H1 (cell line): ENCODE measurements at regions not wholly inside any gene's neighbourhood (a gene's known extent, or its start where the extent isn't known, plus 50 kb on each side); places are given as distances from the start of the nearest gene placed in this dataset.

Experiments
- BACH1 ChIP-seq: IDR thresholded peaks from 2 replicates; pipeline ENCODE4 v1.6.1; 2012; ENCODE audit warnings: low read length, improper control_type of control experiment
- HDAC2 ChIP-seq, 2 experiments: fragments of 300-600 bp in 1 of 2; sonication (generic) in 1 of 2; IDR thresholded peaks; 2 replicates each; pipeline ENCODE4 v1.6.1; 2011 to 2012; ENCODE audit warnings: low read depth in 2 of 2, low read length in 2 of 2, mild to moderate bottlenecking in 2 of 2, moderate library complexity in 2 of 2, borderline replicate concordance in 1 of 2, inconsistent platforms in 1 of 2
- KDM5A ChIP-seq: fragments of 200-600 bp; IDR thresholded peaks from 2 replicates; pipeline ENCODE4 v1.7.1; 2012; ENCODE audit warnings: mild to moderate bottlenecking, low read length, inconsistent platforms, mixed read lengths
- MAX ChIP-seq: IDR thresholded peaks from 2 replicates; pipeline ENCODE4 v1.6.1; 2012; ENCODE audit warnings: inconsistent platforms
- SIN3A ChIP-seq, 2 experiments: IDR thresholded peaks in 1 of 2; conservative IDR thresholded peaks in 1 of 2; 2 replicates each; pipeline ENCODE4 v1.6.1; 2011 to 2012; ENCODE audit warnings: low read length in 2 of 2, improper control_type of control experiment in 1 of 2, low read depth in 1 of 2, mild to moderate bottlenecking in 1 of 2
- TBP ChIP-seq: IDR thresholded peaks from 2 replicates; pipeline ENCODE4 v1.6.1; 2011; ENCODE audit warnings: low read depth, low read length, improper control_type of control experiment
- YY1 ChIP-seq: IDR thresholded peaks from 2 replicates; pipeline ENCODE4 v1.6.1; 2011; ENCODE audit warnings: low read depth, mild to moderate bottlenecking, low read length

- TF ChIP-seq MAX (no peak), HDAC2 (IDR thresholded peaks at IDR 0.05; ENCODE audit: borderline replicate concordance in 1 of 2, low read depth in 2 of 2, low read length in 2 of 2) (no peak), TBP (no peak), KDM5A (no peak), YY1 (no peak), BACH1 (no peak), SIN3A (conservative IDR thresholded peaks at IDR 0.05 in 1 of 2, IDR thresholded peaks at IDR 0.05 in 1 of 2; ENCODE audit: low read depth in 1 of 2, low read length in 2 of 2) (no peak)
Measured at GRCh38 chr16:86292942-86293341, 217.4 kb upstream of the FOXF1 start (continued).
